ENCODE measurements at regions not wholly inside any gene's neighbourhood (a gene's known extent, or its start where the extent isn't known, plus 50 kb on each side); places are given as distances from the start of the nearest gene placed in this dataset.

DNA sequence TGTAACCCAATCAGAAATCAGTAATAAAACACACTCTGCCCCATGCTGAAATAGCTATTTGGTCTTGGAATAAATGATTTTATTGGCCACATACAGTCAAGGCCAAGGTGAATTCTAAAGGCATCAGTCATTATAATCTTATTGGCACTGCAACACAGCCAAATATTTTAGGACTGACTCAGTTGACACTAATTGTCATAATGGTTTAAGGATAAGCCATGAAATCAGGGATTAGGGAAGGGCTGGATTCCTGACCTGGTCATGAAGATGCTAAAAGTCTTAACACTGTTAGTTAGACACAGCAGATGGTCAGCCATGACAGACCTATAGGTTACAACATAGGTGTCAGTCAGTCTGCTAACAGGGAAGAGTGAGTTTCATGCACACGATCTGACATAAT, 330.3 kb upstream of the NPSR1 start:
- TF ChIP-seq, protein P1, sequence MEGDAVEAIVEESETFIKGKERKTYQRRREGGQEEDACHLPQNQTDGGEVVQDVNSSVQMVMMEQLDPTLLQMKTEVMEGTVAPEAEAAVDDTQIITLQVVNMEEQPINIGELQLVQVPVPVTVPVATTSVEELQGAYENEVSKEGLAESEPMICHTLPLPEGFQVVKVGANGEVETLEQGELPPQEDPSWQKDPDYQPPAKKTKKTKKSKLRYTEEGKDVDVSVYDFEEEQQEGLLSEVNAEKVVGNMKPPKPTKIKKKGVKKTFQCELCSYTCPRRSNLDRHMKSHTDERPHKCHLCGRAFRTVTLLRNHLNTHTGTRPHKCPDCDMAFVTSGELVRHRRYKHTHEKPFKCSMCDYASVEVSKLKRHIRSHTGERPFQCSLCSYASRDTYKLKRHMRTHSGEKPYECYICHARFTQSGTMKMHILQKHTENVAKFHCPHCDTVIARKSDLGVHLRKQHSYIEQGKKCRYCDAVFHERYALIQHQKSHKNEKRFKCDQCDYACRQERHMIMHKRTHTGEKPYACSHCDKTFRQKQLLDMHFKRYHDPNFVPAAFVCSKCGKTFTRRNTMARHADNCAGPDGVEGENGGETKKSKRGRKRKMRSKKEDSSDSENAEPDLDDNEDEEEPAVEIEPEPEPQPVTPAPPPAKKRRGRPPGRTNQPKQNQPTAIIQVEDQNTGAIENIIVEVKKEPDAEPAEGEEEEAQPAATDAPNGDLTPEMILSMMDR (conservative IDR thresholded peaks at IDR 0.05; ENCODE audit: low read depth, low read length), result no peak
- TF ChIP-seq EZH2 (IDR thresholded peaks at IDR 0.05; ENCODE audit: borderline replicate concordance, low read depth, low read length, poor library complexity, severe bottlenecking), result no peak

Data from A673 (cell line).